Skeletal muscle tissue (tissue), 3 donors: ENCODE measurements at regions not wholly inside any gene's neighbourhood (a gene's known extent, or its start where the extent isn't known, plus 50 kb on each side); places are given as distances from the start of the nearest gene placed in this dataset.
"Not testable (repeated sequence)": the region's sequence is repeated elsewhere in the genome, so short reads cannot be mapped to it uniquely, and the experiment has no call there.

Experiments
- H3K27ac ChIP-seq: one replicate; pipeline ENCODE4 v1.7.0; 2013; ENCODE audit warnings: mild to moderate bottlenecking, low read depth, low read length, inconsistent platforms
- H3K27me3 ChIP-seq, 3 donors: one replicate each; pipeline ENCODE4 v1.7.0; 2013; ENCODE audit warnings: low read length in 3 of 3; ENCODE audit not compliant: control insufficient read depth in 3 of 3, insufficient read depth in 3 of 3
- H3K36me3 ChIP-seq, 3 donors: one replicate each; pipeline ENCODE4 v1.7.0; 2013; ENCODE audit warnings: low read length in 3 of 3; ENCODE audit not compliant: control insufficient read depth in 3 of 3, insufficient read depth in 3 of 3
- H3K4me1 ChIP-seq, 3 donors: one replicate each; pipeline ENCODE4 v1.7.0; 2013; ENCODE audit warnings: low read length in 3 of 3, mild to moderate bottlenecking in 3 of 3; ENCODE audit not compliant: control insufficient read depth in 3 of 3, insufficient read depth in 3 of 3
- H3K4me3 ChIP-seq, 3 donors: one replicate each; pipeline ENCODE4 v1.7.0; 2013; ENCODE audit warnings: low read length in 3 of 3
- H3K9ac ChIP-seq, 3 donors: one replicate each; pipeline ENCODE4 v1.7.0; 2013; ENCODE audit warnings: low read length in 3 of 3, mild to moderate bottlenecking in 3 of 3, moderate library complexity in 2 of 3, low read depth in 1 of 3
- H3K9me3 ChIP-seq, 3 donors: one replicate each; pipeline ENCODE4 v1.7.0; 2013; ENCODE audit warnings: low read length in 3 of 3; ENCODE audit not compliant: control insufficient read depth in 3 of 3
- donor health status: Osteomylitis.

GRCh38 chr3:75176937-75177336, 487.2 kb upstream of the FRG2C start:
- Histone ChIP-seq H3K4me3 (no peak overlapping the region), H3K27ac (no peak overlapping the region), H3K36me3 (no peaks in the 10 kb centered on the region)

GRCh38 chr3:75180235-75180944, 483.7 kb upstream of the FRG2C start:
- Histone ChIP-seq H3K27me3 (no peaks in the 10 kb centered on the region), H3K27ac (no peak overlapping the region), H3K9me3 (peaks cover 0 to 3% (median 2%) of the 10 kb centered on the region in 3 donors), H3K9ac (no peak overlapping the region), H3K4me3 (no peak overlapping the region), H3K36me3 (no peaks in the 10 kb centered on the region), H3K4me1 (no peaks in the 10 kb centered on the region)

More at GRCh38 chr3:75176937-75177336, 487.2 kb upstream of the FRG2C start:
- H3K9me3 ChIP-seq, result no peaks in the 10 kb centered on the region
- no peaks in the 10 kb centered on the region for H3K4me1 ChIP-seq
- peaks cover 0 to 3% (median 0%) of the 10 kb centered on the region in 3 donors for H3K27me3 ChIP-seq
- no peak overlapping the region for H3K9ac ChIP-seq

- H3K4me1 ChIP-seq, result no peaks in the 10 kb centered on the region
- H3K36me3 ChIP-seq, result no peaks in the 10 kb centered on the region
These were observed 483.2 kb upstream of the FRG2C start for GRCh38 chr3:75180945-75181298.

GRCh38 chr3:75188962-75189361, 475.2 kb upstream of the FRG2C start:
- Histone ChIP-seq H3K27me3 (no peaks in the 10 kb centered on the region), H3K9me3 (no peaks in the 10 kb centered on the region), H3K27ac (no peak overlapping the region)

More at GRCh38 chr3:75180945-75181298, 483.2 kb upstream of the FRG2C start:
- no peak overlapping the region for H3K9ac ChIP-seq
- H3K4me3 ChIP-seq, result no peak overlapping the region
- H3K27ac ChIP-seq, result no peak overlapping the region
- H3K27me3 ChIP-seq, result no peaks in the 10 kb centered on the region
- peaks cover 0 to 3% (median 2%) of the 10 kb centered on the region in 3 donors for H3K9me3 ChIP-seq

GRCh38 chr3:75192146-75192616, 471.9 kb upstream of the FRG2C start:
- no peaks in the 10 kb centered on the region for H3K4me1 ChIP-seq
- H3K9ac ChIP-seq, result no peak overlapping the region
- H3K9me3 ChIP-seq, result no peaks in the 10 kb centered on the region
- H3K4me3 ChIP-seq, result no peak overlapping the region
- H3K27me3 ChIP-seq, result no peaks in the 10 kb centered on the region
- no peak overlapping the region for H3K27ac ChIP-seq
- H3K36me3 ChIP-seq, result no peaks in the 10 kb centered on the region

More at GRCh38 chr3:75188962-75189361, 475.2 kb upstream of the FRG2C start:
- Histone ChIP-seq H3K9ac (no peak overlapping the region), H3K4me3 (no peak overlapping the region), H3K4me1 (no peaks in the 10 kb centered on the region), H3K36me3 (no peaks in the 10 kb centered on the region)

GRCh38 chr3:75193797-75194196, 470.3 kb upstream of the FRG2C start:
- H3K36me3 ChIP-seq, result no peaks in the 10 kb centered on the region
- no peaks in the 10 kb centered on the region for H3K4me1 ChIP-seq
- no peak overlapping the region for H3K27ac ChIP-seq
- no peaks in the 10 kb centered on the region for H3K9me3 ChIP-seq
- no peaks in the 10 kb centered on the region for H3K27me3 ChIP-seq
- no peak overlapping the region for H3K4me3 ChIP-seq
- no peak overlapping the region for H3K9ac ChIP-seq

- not testable (repeated sequence) for H3K27ac ChIP-seq
These were observed 449.8 kb upstream of the FRG2C start for GRCh38 chr3:75214332-75214731.

GRCh38 chr3:75218577-75218976, 445.6 kb upstream of the FRG2C start:
- no peaks in the 10 kb centered on the region for H3K4me1 ChIP-seq
- H3K36me3 ChIP-seq, result no peaks in the 10 kb centered on the region
- H3K9ac ChIP-seq, result no peak overlapping the region
- H3K9me3 ChIP-seq, result no peaks in the 10 kb centered on the region
- no peak overlapping the region for H3K27ac ChIP-seq
- H3K4me3 ChIP-seq, result no peak overlapping the region
- H3K27me3 ChIP-seq, result peaks cover 0 to 3% (median 0%) of the 10 kb centered on the region in 3 donors

More at GRCh38 chr3:75214332-75214731, 449.8 kb upstream of the FRG2C start:
- H3K4me3 ChIP-seq, H3K27me3 ChIP-seq, H3K9me3 ChIP-seq, H3K4me1 ChIP-seq, H3K9ac ChIP-seq, H3K36me3 ChIP-seq: not testable (repeated sequence)

- Histone ChIP-seq H3K9me3 (no peaks in the 10 kb centered on the region), H3K27me3 (peaks cover 0 to 3% (median 0%) of the 10 kb centered on the region in 3 donors)
These were observed 443.2 kb upstream of the FRG2C start for GRCh38 chr3:75220932-75221331.

GRCh38 chr3:75224412-75224811, 439.7 kb upstream of the FRG2C start:
- no peak overlapping the region for H3K9ac ChIP-seq
- no peaks in the 10 kb centered on the region for H3K9me3 ChIP-seq
- H3K27ac ChIP-seq, result no peak overlapping the region
- H3K27me3 ChIP-seq, result peaks cover 0 to 3% (median 0%) of the 10 kb centered on the region in 3 donors
- H3K4me1 ChIP-seq, result no peaks in the 10 kb centered on the region
- H3K36me3 ChIP-seq, result no peaks in the 10 kb centered on the region
- no peak overlapping the region for H3K4me3 ChIP-seq

More at GRCh38 chr3:75220932-75221331, 443.2 kb upstream of the FRG2C start:
- Histone ChIP-seq H3K9ac (no peak overlapping the region), H3K27ac (no peak overlapping the region), H3K4me3 (no peak overlapping the region), H3K36me3 (no peaks in the 10 kb centered on the region), H3K4me1 (no peaks in the 10 kb centered on the region)
